ENCODE measurements at regions not wholly inside any gene's neighbourhood (a gene's known extent, or its start where the extent isn't known, plus 50 kb on each side); places are given as distances from the start of the nearest gene placed in this dataset.

GRCh38 chr7:10083766-10084165 is 889.9 kb upstream of the PHF14 start:
- ChIA-PET POLR2A (no interaction called here), CTCF (no interaction called here)
- TF ChIP-seq, protein P1, sequence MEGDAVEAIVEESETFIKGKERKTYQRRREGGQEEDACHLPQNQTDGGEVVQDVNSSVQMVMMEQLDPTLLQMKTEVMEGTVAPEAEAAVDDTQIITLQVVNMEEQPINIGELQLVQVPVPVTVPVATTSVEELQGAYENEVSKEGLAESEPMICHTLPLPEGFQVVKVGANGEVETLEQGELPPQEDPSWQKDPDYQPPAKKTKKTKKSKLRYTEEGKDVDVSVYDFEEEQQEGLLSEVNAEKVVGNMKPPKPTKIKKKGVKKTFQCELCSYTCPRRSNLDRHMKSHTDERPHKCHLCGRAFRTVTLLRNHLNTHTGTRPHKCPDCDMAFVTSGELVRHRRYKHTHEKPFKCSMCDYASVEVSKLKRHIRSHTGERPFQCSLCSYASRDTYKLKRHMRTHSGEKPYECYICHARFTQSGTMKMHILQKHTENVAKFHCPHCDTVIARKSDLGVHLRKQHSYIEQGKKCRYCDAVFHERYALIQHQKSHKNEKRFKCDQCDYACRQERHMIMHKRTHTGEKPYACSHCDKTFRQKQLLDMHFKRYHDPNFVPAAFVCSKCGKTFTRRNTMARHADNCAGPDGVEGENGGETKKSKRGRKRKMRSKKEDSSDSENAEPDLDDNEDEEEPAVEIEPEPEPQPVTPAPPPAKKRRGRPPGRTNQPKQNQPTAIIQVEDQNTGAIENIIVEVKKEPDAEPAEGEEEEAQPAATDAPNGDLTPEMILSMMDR (IDR thresholded peaks at IDR 0.05; ENCODE audit: control extremely low read depth, extremely low read depth, low read depth, missing control alignments) = no peak
- DNase-seq (ENCODE audit: extremely low spot score) = no peak

DNA sequence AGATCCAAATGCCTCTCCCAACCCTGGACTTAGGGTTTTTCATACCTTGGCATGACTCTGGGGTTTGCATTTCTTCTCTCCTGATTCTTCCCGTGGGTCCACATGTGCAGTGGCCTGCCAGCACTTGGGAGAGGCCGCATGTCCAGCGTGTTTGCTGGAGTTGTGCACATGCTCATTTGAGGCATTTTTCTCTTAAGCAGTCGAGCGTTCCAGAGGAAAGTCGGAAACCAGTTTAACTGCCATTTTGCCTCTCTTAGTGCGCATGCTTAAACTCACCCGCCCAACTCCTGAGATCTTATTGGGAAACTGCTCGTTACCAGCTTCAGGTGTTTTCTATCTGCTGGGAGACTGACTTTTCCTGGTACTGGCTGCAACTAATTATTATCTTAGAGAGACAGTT is 888.4 kb upstream of the PHF14 start:
- DNase-seq (ENCODE audit: extremely low spot score) = no peak

DNA sequence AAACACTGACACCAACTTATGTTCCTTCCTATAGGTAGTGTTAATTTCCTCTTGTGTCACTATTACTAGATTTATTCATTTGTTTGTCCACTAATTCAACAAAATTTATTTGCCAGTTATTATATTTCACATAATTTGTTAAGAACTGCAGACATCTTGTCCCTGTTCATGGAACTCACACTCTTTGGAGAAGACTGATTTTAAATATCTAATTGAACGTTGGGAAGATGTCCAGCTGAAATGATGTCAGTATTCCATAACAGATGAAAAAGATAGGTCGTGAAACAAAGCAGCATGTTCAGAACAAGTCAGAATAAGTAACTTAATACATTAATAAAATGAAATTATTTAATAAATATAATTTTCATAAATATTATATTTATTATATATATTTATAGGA is 873.1 kb upstream of the PHF14 start:
- DNase-seq (ENCODE audit: extremely low spot score) = no peak
- POLR2A ChIA-PET = no interaction called here
- CTCF ChIA-PET = interaction anchor here (1.1 kb wide), 1 partner anchor 42 kb away, joined by 3 read pairs; no protein-coding TSS in a partner anchor
- TF ChIP-seq, protein P1 (IDR thresholded peaks at IDR 0.05; ENCODE audit: control extremely low read depth, extremely low read depth, low read depth, missing control alignments) = no peak

More for the DNA sequence above, 888.4 kb upstream of the PHF14 start:
- TF ChIP-seq, protein P1 (IDR thresholded peaks at IDR 0.05; ENCODE audit: control extremely low read depth, extremely low read depth, low read depth, missing control alignments) = no peak
- CTCF ChIA-PET = no interaction called here
- POLR2A ChIA-PET = no interaction called here

DNA sequence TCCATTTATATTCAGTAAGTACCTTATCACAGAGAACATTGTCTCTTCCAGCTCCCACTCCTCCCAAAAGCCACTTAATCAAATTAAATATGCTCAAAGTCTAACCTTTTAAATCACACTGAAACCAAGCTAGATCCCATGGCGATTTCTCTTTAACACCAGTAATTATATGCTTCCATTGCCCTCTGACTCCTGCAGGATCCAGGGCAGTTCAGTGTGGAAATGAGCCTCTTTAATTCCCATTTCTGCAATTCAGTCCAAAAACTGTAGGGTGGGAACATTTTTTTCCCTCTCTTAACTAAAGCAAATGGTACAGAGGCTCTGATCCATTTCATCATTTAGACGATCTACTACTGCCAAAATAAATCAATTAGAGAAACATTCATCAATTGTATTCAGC is 872.3 kb upstream of the PHF14 start:
- ChIA-PET CTCF (interaction anchor here (1.1 kb wide), 1 partner anchor 43 kb away, joined by 3 read pairs; no protein-coding TSS in a partner anchor), POLR2A (no interaction called here)
- no peak for DNase-seq (ENCODE audit: extremely low spot score)
- TF ChIP-seq, protein P1 (IDR thresholded peaks at IDR 0.05; ENCODE audit: control extremely low read depth, extremely low read depth, low read depth, missing control alignments) = no peak

DNA sequence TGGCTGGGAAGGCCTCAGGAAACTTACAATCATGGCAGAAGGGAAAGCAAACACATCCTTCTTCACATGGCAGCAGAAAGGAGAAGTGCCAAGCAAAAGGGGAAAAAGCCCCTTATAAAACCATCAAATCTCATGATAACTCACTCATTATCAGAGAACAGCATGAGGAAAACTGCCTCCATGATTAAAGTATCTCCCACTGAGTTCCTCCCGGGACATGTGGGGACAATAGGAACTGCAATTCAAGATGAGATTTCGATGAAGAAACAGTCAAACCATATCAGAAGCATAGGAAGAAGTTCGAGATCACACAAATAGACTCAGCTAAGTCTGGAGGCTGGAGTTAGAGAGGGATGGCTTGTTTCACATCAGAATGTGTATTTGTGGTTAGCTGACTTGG is 869.4 kb upstream of the PHF14 start:
- ChIA-PET POLR2A (no interaction called here), CTCF (no interaction called here)
- DNase-seq (ENCODE audit: extremely low spot score) = no peak

DNA sequence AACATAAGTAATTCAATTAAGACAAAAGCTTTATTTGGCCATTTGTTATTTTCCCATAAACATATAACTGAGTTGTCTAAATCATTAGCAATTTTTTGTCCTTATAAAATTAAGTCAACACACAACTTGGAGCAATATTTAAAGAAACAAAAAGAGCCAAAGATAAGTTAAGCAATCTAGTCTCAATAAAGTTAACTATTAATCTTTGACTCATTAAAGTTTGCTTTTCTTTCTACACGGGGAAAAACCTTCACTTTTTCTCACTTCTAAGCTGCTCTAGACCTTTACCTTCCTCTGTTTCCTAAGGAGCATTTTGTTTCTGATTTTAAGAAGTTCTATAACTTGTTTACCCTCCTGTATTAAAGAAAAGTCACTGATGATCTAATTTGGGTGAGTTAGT is 867.1 kb upstream of the PHF14 start:
- no peak for DNase-seq (ENCODE audit: extremely low spot score)
- ChIA-PET CTCF (interaction anchor here (1.0 kb wide), 1 partner anchor 8 kb away, joined by 3 read pairs; no protein-coding TSS in a partner anchor), POLR2A (no interaction called here)
- TF ChIP-seq, protein P1 (IDR thresholded peaks at IDR 0.05; ENCODE audit: control extremely low read depth, extremely low read depth, low read depth, missing control alignments) = no peak

More for the DNA sequence above, 869.4 kb upstream of the PHF14 start:
- TF ChIP-seq, protein P1 (IDR thresholded peaks at IDR 0.05; ENCODE audit: control extremely low read depth, extremely low read depth, low read depth, missing control alignments) = no peak

DNA sequence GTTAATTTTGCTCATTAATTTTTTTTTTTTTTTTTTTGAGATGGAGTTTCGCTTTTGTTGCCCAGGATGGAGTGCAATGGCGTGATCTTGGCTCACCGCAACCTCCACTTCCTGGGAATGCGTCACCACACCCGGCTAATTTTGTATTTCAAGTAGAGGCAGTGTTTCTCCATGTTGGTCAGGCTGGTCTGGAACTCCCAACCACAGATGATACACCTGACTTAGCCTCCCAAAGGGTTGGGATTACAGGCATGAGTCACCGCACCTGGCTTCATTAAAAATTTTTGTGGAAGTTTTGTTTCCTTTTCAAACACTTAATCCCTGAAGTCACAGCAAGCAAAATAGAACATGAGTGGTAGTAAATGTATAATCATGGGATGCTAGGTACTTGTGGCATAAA is 857.2 kb upstream of the PHF14 start:
- ChIA-PET POLR2A (no interaction called here), CTCF (interaction anchor here (0.5 to 1.1 kb wide), 2 partner anchors 14 to 1508 kb away, joined by 3 read pairs; no protein-coding TSS in a partner anchor)
- TF ChIP-seq, protein P1 (IDR thresholded peaks at IDR 0.05; ENCODE audit: control extremely low read depth, extremely low read depth, low read depth, missing control alignments) = no peak
- DNase-seq (ENCODE audit: extremely low spot score) = no peak
